RCC 7860 (cell line): ENCODE measurements at regions not wholly inside any gene's neighbourhood (a gene's known extent, or its start where the extent isn't known, plus 50 kb on each side); places are given as distances from the start of the nearest gene placed in this dataset.

ENCODE experiments used
- DNase-seq: peaks from one replicate; pipeline ENCODE4 v3.0.0-alpha.2; 2015; ENCODE audit warnings: low spot score
- FAIRE-seq: peaks from 2 replicates; lab custom pipeline; 2012; peaks lifted over from hg19 to GRCh38; lab: Jason Lieb, UNC

GRCh38 chr7:47640265-47640664, 58.4 kb upstream of the TNS3 start:
- no peak for FAIRE-seq
- no peak for DNase-seq

GRCh38 chr7:47639495-47640110, 57.7 kb upstream of the TNS3 start:
- DNase-seq (no peak), FAIRE-seq (no peak)

- DNase-seq (no peak), FAIRE-seq (no peak)
Measured at GRCh38 chr7:47638679-47639315, 56.9 kb upstream of the TNS3 start.

GRCh38 chr7:47636433-47637175, 54.7 kb upstream of the TNS3 start:
- DNase-seq (no peak), FAIRE-seq (no peak)

- DNase-seq = no peak
- no peak for FAIRE-seq
Measured at GRCh38 chr7:47636081-47636432, 54.1 kb upstream of the TNS3 start.

- FAIRE-seq = no peak
- no peak for DNase-seq
Measured at GRCh38 chr7:47635091-47636080, 53.5 kb upstream of the TNS3 start.

GRCh38 chr7:47634273-47634672, 52.4 kb upstream of the TNS3 start:
- DNase-seq = no peak
- no peak for FAIRE-seq

GRCh38 chr7:47633134-47633533, 51.2 kb upstream of the TNS3 start:
- FAIRE-seq = no peak

More at GRCh38 chr7:47633134-47633533, 51.2 kb upstream of the TNS3 start:
- DNase-seq = no peak
